Testis (tissue), 2 donors: ENCODE measurements at regions not wholly inside any gene's neighbourhood (a gene's known extent, or its start where the extent isn't known, plus 50 kb on each side); places are given as distances from the start of the nearest gene placed in this dataset.

Experiments
- CTCF ChIP-seq, 3 experiments: fragments of 450-650 bp in 2 of 3; fragments of 200-600 bp in 1 of 3; sonication (generic) in 1 of 3; IDR thresholded peaks; one replicate each; pipeline ENCODE4 v1.5.1; 2016 to 2019; ENCODE audit warnings: antibody characterized with exemption in 3 of 3, mild to moderate bottlenecking in 2 of 3, moderate library complexity in 1 of 3
- POLR2A ChIP-seq: fragments of 450-650 bp; IDR thresholded peaks from one replicate; pipeline ENCODE4 v1.6.1; 2017; ENCODE audit warnings: antibody characterized with exemption, mild to moderate bottlenecking, moderate library complexity

DNA sequence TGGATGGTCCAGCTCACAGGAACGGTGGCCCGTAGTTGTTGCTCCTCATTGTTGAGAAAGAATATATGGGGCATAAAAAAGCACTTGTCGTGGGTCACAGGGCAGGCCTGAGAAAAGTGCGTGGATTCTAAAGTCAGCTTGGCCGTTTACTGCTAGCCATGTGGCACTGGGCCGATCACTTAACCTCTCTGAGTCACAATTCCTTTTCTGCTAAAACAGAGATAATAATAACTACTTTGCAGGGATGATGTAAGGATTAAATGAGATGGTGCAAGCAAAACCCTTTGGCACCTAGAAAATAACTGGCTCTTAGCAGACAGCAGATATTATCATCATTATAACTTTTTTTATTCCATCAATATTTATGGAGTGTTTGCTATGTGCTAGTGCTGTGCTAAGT is 579.7 kb downstream of the CCDC171 start:
- TF ChIP-seq CTCF (IDR thresholded peaks at IDR 0.05) (no peak), POLR2A (no peak)
